ENCODE measurements at regions not wholly inside any gene's neighbourhood (a gene's known extent, or its start where the extent isn't known, plus 50 kb on each side); places are given as distances from the start of the nearest gene placed in this dataset.

DNA sequence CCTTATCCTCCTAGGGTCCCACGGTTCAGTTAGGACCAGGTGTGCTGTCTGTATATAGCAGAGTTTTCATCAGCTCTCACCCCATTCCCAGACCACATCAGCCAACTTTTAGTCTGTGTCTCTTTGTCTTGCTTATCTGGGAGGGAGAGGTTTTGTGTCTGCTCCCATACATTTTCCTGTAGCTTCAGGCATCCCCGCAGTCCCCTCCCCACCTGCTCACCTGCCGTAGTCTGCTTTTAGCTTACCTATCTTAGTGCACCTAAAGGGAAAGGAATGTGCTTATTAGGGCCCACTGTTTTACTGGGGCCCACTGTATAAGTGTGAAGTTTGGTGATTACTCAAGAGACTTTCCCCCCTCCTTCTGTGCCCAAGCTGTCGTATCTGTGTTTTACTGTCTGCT lies 225.1 kb downstream of the PLA2G4A start:
- TF ChIP-seq, protein P1, sequence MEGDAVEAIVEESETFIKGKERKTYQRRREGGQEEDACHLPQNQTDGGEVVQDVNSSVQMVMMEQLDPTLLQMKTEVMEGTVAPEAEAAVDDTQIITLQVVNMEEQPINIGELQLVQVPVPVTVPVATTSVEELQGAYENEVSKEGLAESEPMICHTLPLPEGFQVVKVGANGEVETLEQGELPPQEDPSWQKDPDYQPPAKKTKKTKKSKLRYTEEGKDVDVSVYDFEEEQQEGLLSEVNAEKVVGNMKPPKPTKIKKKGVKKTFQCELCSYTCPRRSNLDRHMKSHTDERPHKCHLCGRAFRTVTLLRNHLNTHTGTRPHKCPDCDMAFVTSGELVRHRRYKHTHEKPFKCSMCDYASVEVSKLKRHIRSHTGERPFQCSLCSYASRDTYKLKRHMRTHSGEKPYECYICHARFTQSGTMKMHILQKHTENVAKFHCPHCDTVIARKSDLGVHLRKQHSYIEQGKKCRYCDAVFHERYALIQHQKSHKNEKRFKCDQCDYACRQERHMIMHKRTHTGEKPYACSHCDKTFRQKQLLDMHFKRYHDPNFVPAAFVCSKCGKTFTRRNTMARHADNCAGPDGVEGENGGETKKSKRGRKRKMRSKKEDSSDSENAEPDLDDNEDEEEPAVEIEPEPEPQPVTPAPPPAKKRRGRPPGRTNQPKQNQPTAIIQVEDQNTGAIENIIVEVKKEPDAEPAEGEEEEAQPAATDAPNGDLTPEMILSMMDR (IDR thresholded peaks at IDR 0.05; ENCODE audit: borderline replicate concordance, extremely low read depth, low read length, poor library complexity, severe bottlenecking): no peak
- no peak for TF ChIP-seq EZH2 (IDR thresholded peaks at IDR 0.05; ENCODE audit: borderline replicate concordance, low read depth, low read length, severe bottlenecking)
